A549 (cell line): ENCODE measurements at regions not wholly inside any gene's neighbourhood (a gene's known extent, or its start where the extent isn't known, plus 50 kb on each side); places are given as distances from the start of the nearest gene placed in this dataset.

Experiments used
- ATAC-seq, 2 experiments: fragments of 200-7000 bp in 1 of 2; fragments of >200 bp in 1 of 2; cut with Nextera tagmentation in 1 of 2; cut with Tn5 transposase in 1 of 2; 3 replicates each; pipeline versions ENCODE4 v1.8.0 to v1.9.1; 2018 to 2020; ENCODE audit warnings: mild to moderate bottlenecking in 1 of 2, moderate library complexity in 1 of 2
- CTCF ChIA-PET: fragments of 300-600 bp; sonication (Branson Sonifier 250); formaldehyde crosslinking; extraction: SDS; loops from one replicate; lab custom pipeline; 2021; ENCODE audit warnings: antibody characterized with exemption, inconsistent platforms; lab: Yijun Ruan, JAX
- POLR2A ChIA-PET: fragments of 350-600 bp; formaldehyde crosslinking; extraction: SDS; loops from one replicate; lab custom pipeline; 2021; ENCODE audit warnings: antibody characterized with exemption, inconsistent platforms; lab: Yijun Ruan, JAX
- DNase-seq, 2 experiments: peaks; one replicate each; pipeline versions ENCODE4 v3.0.0 to v3.0.0-alpha.2; 2011 to 2016; ENCODE audit warnings: low read depth in 1 of 2, low spot score in 1 of 2
- FAIRE-seq: peaks from 2 replicates; lab custom pipeline; 2011; peaks lifted over from hg19 to GRCh38; lab: Jason Lieb, UNC
- H3K27ac ChIP-seq, 2 experiments: fragments of >200 bp; sonication (Bioruptor Twin); formaldehyde crosslinking; 3 replicates each; pipeline ENCODE4 v1.5.1; 2016 to 2017
- H3K4me1 ChIP-seq: fragments of >200 bp; sonication (Bioruptor Twin); formaldehyde crosslinking; 3 replicates; pipeline ENCODE4 v1.6.1; 2016
- H3K4me2 ChIP-seq: fragments of >200 bp; sonication (Bioruptor Twin); formaldehyde crosslinking; 3 replicates; pipeline ENCODE4 v1.6.1; 2016
- H3K4me3 ChIP-seq: fragments of >200 bp; sonication (Bioruptor Twin); formaldehyde crosslinking; 3 replicates; pipeline ENCODE4 v1.5.1; 2016
- H3K9me3 ChIP-seq: fragments of >200 bp; sonication (Bioruptor Twin); formaldehyde crosslinking; 3 replicates; pipeline ENCODE4 v1.6.1; 2016
- ATOH8 ChIP-seq: fragments of 250-450 bp; sonication (Bioruptor Pico); IDR thresholded peaks from 2 replicates; pipeline ENCODE4 v1.5.0; 2020; ENCODE audit warnings: low read depth, mild to moderate bottlenecking, moderate library complexity
- CBX8 ChIP-seq: fragments of 200-600 bp; sonication (generic); IDR thresholded peaks from 2 replicates; pipeline ENCODE4 v1.6.1; 2016
- CEBPB ChIP-seq, 2 experiments: fragments of >200 bp in 1 of 2; sonication (Bioruptor Twin) in 1 of 2; formaldehyde crosslinking in 1 of 2; IDR thresholded peaks; 2 replicates each; pipeline ENCODE4 v1.6.1; 2012 to 2016
- CHD4 ChIP-seq: fragments of 200-600 bp; sonication (generic); IDR thresholded peaks from 2 replicates; pipeline ENCODE4 v1.6.1; 2016; ENCODE audit warnings: antibody characterized with exemption, mild to moderate bottlenecking, borderline replicate concordance
- EP300 ChIP-seq, 2 experiments: fragments of >200 bp; sonication (Bioruptor Twin); formaldehyde crosslinking; IDR thresholded peaks; 2 replicates in 1 of 2; 3 replicates in 1 of 2; pipeline ENCODE4 v1.6.1; 2016 to 2017
- FOSB ChIP-seq: fragments of 250-450 bp; sonication (Bioruptor Pico); IDR thresholded peaks from 2 replicates; pipeline ENCODE4 v1.5.0; 2020; ENCODE audit warnings: mild to moderate bottlenecking, moderate library complexity
- FOSL2 ChIP-seq, 2 experiments: fragments of 450-650 bp in 1 of 2; fragments of >200 bp in 1 of 2; sonication (Bioruptor Twin) in 1 of 2; formaldehyde crosslinking; IDR thresholded peaks; 2 replicates each; pipeline versions ENCODE4 v1.5.0 to v1.6.1; 2016 to 2020; ENCODE audit warnings: mild to moderate bottlenecking in 1 of 2, moderate library complexity in 1 of 2
- HOXA7 ChIP-seq: fragments of 250-450 bp; sonication (Bioruptor Pico); IDR thresholded peaks from 2 replicates; pipeline ENCODE4 v1.5.0; 2020; ENCODE audit warnings: mild to moderate bottlenecking, moderate library complexity
- HOXB13 ChIP-seq: fragments of 250-450 bp; sonication (Bioruptor Pico); IDR thresholded peaks from 2 replicates; pipeline ENCODE4 v1.5.0; 2020; ENCODE audit warnings: low read depth, mild to moderate bottlenecking, moderate library complexity
- JUN ChIP-seq, 2 experiments: fragments of >200 bp; sonication (Bioruptor Twin); formaldehyde crosslinking; IDR thresholded peaks; 2 replicates in 1 of 2; 3 replicates in 1 of 2; pipeline ENCODE4 v1.6.1; 2016 to 2017
- NFE2L2 ChIP-seq: fragments of 150-350 bp; conservative IDR thresholded peaks from 2 replicates; pipeline ENCODE4 v1.6.1; 2014; ENCODE audit warnings: low read length
- NR3C1 ChIP-seq: fragments of >200 bp; sonication (Bioruptor Twin); formaldehyde crosslinking; IDR thresholded peaks from 3 replicates; pipeline ENCODE4 v1.6.1; 2017
- PBX3 ChIP-seq: IDR thresholded peaks from 2 replicates; pipeline ENCODE4 v1.6.1; 2012
- POLR2A ChIP-seq: IDR thresholded peaks from 2 replicates; pipeline ENCODE4 v1.6.1; 2012; ENCODE audit warnings: mild to moderate bottlenecking, low read length
- RAD21 ChIP-seq, 2 experiments: fragments of >200 bp in 1 of 2; sonication (Bioruptor Twin) in 1 of 2; formaldehyde crosslinking in 1 of 2; IDR thresholded peaks in 1 of 2; conservative IDR thresholded peaks in 1 of 2; 2 replicates in 1 of 2; 3 replicates in 1 of 2; pipeline ENCODE4 v1.6.1; 2012 to 2018; ENCODE audit warnings: inconsistent platforms in 1 of 2
- RCOR1 ChIP-seq: fragments of 150-350 bp; IDR thresholded peaks from 2 replicates; pipeline ENCODE4 v1.6.1; 2014; ENCODE audit warnings: antibody characterized with exemption, low read length, low read depth
- RNF2 ChIP-seq: fragments of 200-600 bp; sonication (generic); IDR thresholded peaks from 2 replicates; pipeline ENCODE4 v1.6.1; 2016; ENCODE audit warnings: low read depth, mild to moderate bottlenecking, antibody characterized with exemption, moderate library complexity, borderline replicate concordance
- SMC3 ChIP-seq: fragments of >200 bp; sonication (Bioruptor Twin); formaldehyde crosslinking; IDR thresholded peaks from 3 replicates; pipeline ENCODE4 v1.6.1; 2018; ENCODE audit warnings: inconsistent platforms
- SREBF2 ChIP-seq: fragments of 450-650 bp; IDR thresholded peaks from 2 replicates; pipeline ENCODE4 v1.6.1; 2014; ENCODE audit warnings: mild to moderate bottlenecking, moderate library complexity
- TFCP2L1 ChIP-seq: fragments of 250-450 bp; sonication (Bioruptor Pico); IDR thresholded peaks from 2 replicates; pipeline ENCODE4 v1.5.0; 2021; ENCODE audit warnings: mild to moderate bottlenecking
- TP53 ChIP-seq: fragments of 250-450 bp; sonication (Bioruptor Pico); IDR thresholded peaks from 2 replicates; pipeline ENCODE4 v1.5.0; 2021; ENCODE audit warnings: mild to moderate bottlenecking, moderate library complexity
- ZSCAN20 ChIP-seq: fragments of 250-450 bp; sonication (Bioruptor Pico); IDR thresholded peaks from 2 replicates; pipeline ENCODE4 v1.8.0; 2022; ENCODE audit warnings: mild to moderate bottlenecking, moderate library complexity
- WGBS: methylation state at CpG from one replicate; pipeline ENCODE4 v1.1.6; 2017; ENCODE audit errors: missing lambda C conversion rate; 5-methylcytosine and 5-hydroxymethylcytosine counted together
- TF ChIP-seq, protein P1 (sequence below): fragments of 150-350 bp; IDR thresholded peaks from 2 replicates; pipeline ENCODE4 v1.6.1; 2014; ENCODE audit warnings: low read depth, mild to moderate bottlenecking, low read length
- TF ChIP-seq, protein P2 (sequence below): fragments of 200-600 bp; sonication (generic); IDR thresholded peaks from 2 replicates; pipeline ENCODE4 v1.6.1; 2016; ENCODE audit warnings: antibody characterized with exemption, mild to moderate bottlenecking, moderate library complexity
- TF ChIP-seq, protein P3 (sequence below): fragments of >200 bp; sonication (Bioruptor Twin); formaldehyde crosslinking; IDR thresholded peaks from 2 replicates; pipeline ENCODE4 v1.6.1; 2016

DNA sequence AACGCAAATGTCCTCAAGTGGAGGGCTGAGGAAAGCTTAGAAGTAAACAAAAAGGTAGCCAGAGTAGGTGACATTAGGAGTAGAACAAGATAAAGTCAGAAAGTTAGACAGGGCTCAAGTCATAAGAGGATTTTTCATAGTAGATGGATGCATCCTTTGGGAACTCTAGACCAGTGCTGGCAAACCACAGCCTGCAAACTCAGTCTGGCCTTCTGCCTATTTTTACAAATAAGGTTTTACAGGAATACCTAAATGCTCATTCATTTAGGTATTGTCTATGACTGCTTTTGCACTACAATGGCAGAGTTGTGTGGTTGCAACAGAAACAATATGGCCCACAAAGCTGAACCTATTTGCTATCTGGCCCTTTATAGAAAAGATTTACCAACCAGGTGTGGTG is 116.0 kb upstream of the HMHB1 start:
- WGBS = 71% methylated on average over 1 of the region's 1 CpG
- Histone ChIP-seq H3K4me1 (no peaks in the 10 kb centered on the region), H3K27ac (no peak overlapping the region), H3K4me2 (no peak overlapping the region), H3K9me3 (no peaks in the 10 kb centered on the region), H3K4me3 (no peak overlapping the region)
- DNase-seq (no peak), FAIRE-seq (no peak), ATAC-seq (no peak)
- ChIA-PET POLR2A (no interaction called here), CTCF (no interaction called here)
- TF ChIP-seq JUN (IDR thresholded peaks at IDR 0.05) (no peak), PBX3 (no peak), CHD4 (no peak), TP53 (no peak), FOSL2 (IDR thresholded peaks at IDR 0.05) (no peak), FOSL2 (CRISPR knock-in tag; IDR thresholded peaks at IDR 0.05) (no peak), POLR2A (no peak), RNF2 (no peak), RCOR1 (no peak), NFE2L2 (no peak), RAD21 (conservative IDR thresholded peaks at IDR 0.05 in 1 of 2, IDR thresholded peaks at IDR 0.05 in 1 of 2) (no peak), SREBF2 (no peak), TFCP2L1 (no peak), CBX8 (no peak), HOXB13 (no peak)
- TF ChIP-seq, protein P1, sequence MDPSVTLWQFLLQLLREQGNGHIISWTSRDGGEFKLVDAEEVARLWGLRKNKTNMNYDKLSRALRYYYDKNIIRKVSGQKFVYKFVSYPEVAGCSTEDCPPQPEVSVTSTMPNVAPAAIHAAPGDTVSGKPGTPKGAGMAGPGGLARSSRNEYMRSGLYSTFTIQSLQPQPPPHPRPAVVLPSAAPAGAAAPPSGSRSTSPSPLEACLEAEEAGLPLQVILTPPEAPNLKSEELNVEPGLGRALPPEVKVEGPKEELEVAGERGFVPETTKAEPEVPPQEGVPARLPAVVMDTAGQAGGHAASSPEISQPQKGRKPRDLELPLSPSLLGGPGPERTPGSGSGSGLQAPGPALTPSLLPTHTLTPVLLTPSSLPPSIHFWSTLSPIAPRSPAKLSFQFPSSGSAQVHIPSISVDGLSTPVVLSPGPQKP = no peak
- TF ChIP-seq, protein P2, sequence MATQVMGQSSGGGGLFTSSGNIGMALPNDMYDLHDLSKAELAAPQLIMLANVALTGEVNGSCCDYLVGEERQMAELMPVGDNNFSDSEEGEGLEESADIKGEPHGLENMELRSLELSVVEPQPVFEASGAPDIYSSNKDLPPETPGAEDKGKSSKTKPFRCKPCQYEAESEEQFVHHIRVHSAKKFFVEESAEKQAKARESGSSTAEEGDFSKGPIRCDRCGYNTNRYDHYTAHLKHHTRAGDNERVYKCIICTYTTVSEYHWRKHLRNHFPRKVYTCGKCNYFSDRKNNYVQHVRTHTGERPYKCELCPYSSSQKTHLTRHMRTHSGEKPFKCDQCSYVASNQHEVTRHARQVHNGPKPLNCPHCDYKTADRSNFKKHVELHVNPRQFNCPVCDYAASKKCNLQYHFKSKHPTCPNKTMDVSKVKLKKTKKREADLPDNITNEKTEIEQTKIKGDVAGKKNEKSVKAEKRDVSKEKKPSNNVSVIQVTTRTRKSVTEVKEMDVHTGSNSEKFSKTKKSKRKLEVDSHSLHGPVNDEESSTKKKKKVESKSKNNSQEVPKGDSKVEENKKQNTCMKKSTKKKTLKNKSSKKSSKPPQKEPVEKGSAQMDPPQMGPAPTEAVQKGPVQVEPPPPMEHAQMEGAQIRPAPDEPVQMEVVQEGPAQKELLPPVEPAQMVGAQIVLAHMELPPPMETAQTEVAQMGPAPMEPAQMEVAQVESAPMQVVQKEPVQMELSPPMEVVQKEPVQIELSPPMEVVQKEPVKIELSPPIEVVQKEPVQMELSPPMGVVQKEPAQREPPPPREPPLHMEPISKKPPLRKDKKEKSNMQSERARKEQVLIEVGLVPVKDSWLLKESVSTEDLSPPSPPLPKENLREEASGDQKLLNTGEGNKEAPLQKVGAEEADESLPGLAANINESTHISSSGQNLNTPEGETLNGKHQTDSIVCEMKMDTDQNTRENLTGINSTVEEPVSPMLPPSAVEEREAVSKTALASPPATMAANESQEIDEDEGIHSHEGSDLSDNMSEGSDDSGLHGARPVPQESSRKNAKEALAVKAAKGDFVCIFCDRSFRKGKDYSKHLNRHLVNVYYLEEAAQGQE = no peak

GRCh38 chr5:143695244-143695864 is 116.6 kb upstream of the HMHB1 start:
- POLR2A ChIA-PET = no interaction called here
- no peak for TF ChIP-seq RCOR1
- no peak for TF ChIP-seq NR3C1
- TF ChIP-seq, protein P3, sequence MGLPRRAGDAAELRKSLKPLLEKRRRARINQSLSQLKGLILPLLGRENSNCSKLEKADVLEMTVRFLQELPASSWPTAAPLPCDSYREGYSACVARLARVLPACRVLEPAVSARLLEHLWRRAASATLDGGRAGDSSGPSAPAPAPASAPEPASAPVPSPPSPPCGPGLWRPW = no peak
- no peak for TF ChIP-seq CEBPB (IDR thresholded peaks at IDR 0.05)
- TF ChIP-seq ATOH8 (CRISPR knock-in tag) = no peak
- TF ChIP-seq FOSB (CRISPR knock-in tag) = no peak
- no peak for TF ChIP-seq HOXA7 (CRISPR knock-in tag)
- TF ChIP-seq RNF2 = no peak
- no peak for TF ChIP-seq EP300 (IDR thresholded peaks at IDR 0.05)
- no peak for TF ChIP-seq CBX8
- no peak for TF ChIP-seq SMC3
- no peak for TF ChIP-seq ZSCAN20 (CRISPR knock-in tag)
- CTCF ChIA-PET = no interaction called here
- DNase-seq (no peak), FAIRE-seq (no peak), ATAC-seq (no peak)
- Histone ChIP-seq H3K4me1 (no peaks in the 10 kb centered on the region), H3K4me2 (no peak overlapping the region), H3K9me3 (no peaks in the 10 kb centered on the region), H3K4me3 (no peak overlapping the region), H3K27ac (no peak overlapping the region)
- 80% methylated on average over 7 of the region's 7 CpGs for WGBS
